ENCODE measurements at regions not wholly inside any gene's neighbourhood (a gene's known extent, or its start where the extent isn't known, plus 50 kb on each side); places are given as distances from the start of the nearest gene placed in this dataset.

DNA sequence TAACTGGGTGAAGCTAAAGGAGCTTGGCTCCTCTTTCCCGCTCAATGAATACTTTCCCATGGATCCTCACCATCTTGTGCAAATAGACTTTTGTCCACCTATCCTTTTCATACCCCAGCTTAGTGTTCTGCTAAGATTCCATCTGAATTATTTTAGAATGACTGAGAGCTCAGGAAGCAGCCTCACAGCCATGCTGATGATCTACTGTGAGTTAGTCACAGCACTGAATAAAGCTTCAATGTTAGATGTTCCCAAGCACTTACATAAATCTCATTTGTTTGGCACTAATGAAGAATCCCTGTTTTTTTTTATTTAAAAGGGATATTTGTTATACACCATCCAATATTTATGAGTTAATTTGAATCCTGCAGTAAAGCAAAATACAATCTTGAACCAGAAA lies 317.6 kb upstream of the TRPC7 start:
- no peak for DNase-seq

DNA sequence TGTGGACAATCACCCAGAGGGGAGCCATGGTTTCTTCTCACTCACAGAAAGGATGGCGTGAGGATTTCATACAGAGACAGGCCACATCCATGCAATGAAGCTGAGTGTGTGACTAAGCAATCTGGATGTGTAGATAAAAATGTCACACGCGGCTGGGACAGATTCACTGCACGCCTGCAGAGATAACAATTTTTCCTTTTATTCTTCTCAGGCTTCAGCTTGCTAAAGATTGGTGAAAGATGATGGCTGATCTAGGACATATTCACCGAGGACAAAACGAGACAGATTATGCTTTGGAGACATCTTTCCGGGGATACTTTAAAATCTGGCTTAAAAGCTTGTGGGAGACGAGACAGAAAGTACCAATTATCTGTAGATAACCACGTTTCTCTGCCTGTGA lies 313.9 kb upstream of the TRPC7 start:
- peak; percentile 86 for DNase-seq

DNA sequence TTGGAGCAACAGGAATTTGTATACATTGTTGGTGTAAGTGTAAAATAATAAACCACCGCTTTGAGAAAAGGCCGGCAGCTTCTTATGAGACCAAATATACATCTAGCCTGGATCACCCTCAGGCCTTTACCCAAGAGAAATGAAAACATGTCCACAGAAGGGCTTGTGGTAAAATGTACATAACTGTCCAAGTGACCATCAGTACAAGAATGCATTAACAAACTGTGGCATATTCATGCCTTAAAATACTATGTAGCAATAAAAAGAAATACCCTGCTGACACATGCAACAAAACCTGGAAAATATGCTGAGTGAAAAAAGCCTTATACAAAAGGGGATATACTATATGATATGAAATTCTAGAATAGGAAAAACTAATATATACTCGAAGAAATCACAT lies 311.9 kb upstream of the TRPC7 start:
- DNase-seq, result no peak

DNA sequence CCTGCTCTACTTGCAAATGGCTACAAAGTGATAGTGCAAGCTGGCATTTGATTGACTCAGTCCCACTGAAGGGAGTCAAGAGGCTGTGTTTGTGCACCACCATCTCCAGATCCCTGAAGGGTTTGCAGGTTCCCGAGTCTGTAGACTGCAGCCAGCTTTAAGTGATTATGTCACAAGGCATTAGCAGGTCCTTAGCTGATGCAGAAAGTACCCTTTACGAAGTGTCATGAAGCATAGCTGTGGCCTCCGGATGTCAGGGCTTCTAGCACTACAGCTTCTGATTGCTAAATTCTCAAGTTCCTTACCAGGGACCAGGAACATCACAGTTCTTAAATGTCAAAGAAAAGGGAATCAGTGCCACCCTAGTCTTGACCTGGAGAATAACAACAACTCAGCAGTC lies 311.3 kb upstream of the TRPC7 start:
- DNase-seq, result no peak

DNA sequence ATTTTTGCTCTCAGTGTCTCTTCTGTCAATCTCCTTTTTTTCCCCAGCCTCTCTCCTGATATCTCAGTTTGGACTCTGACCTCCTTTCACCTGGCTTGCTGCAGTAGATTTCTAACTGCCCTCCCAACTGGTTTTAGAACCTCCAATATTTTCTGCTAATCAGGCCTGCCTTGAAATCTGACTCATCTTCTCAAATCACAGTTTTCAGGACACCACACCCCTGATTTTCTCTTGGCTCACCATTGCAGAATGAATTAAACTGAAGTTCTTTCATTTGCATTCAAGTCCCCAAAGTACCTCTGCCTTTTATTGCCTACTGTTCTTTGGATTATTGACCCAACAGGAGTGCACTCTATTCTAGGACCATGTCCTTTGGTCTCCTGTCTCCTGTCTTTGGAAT lies 310.4 kb upstream of the TRPC7 start:
- no peak for DNase-seq

DNA sequence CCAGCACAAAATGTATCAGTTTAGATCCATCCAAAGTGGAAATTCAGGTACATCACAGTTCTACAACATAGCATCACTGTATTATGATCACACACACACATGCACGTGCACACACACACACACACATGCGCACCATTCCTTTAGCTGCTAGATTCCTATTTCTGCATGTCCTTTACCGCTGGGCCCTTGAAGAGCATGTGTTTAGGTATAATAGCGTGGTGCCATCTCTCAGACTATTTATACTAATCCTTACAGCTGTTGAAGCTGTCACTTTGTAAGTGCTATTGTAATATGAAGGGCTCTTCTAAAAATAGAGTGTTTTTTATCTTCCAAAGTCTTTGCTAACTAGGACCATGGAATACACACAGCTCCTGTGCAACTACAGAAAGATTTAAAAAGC lies 308.8 kb upstream of the TRPC7 start:
- no peak for DNase-seq

DNA sequence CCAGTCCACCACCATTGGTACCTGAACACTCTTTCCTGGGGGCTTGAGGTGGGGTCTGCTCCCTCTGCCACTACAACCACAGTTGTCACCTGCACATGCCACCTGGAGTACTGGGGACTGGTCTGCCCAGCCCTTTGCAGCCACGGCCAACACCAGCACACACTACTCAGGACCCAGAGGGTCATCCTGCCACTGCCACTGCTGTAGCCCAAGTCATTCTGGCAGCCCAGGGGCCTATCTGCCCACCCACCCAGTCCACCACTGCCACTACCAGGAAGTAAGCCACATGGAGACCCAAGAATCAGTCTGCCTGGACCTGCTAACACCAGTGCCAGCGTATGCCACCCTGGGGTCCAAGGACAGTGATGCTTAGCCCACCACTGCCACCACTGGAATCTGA lies 302.4 kb upstream of the TRPC7 start:
- no peak for DNase-seq

DNA sequence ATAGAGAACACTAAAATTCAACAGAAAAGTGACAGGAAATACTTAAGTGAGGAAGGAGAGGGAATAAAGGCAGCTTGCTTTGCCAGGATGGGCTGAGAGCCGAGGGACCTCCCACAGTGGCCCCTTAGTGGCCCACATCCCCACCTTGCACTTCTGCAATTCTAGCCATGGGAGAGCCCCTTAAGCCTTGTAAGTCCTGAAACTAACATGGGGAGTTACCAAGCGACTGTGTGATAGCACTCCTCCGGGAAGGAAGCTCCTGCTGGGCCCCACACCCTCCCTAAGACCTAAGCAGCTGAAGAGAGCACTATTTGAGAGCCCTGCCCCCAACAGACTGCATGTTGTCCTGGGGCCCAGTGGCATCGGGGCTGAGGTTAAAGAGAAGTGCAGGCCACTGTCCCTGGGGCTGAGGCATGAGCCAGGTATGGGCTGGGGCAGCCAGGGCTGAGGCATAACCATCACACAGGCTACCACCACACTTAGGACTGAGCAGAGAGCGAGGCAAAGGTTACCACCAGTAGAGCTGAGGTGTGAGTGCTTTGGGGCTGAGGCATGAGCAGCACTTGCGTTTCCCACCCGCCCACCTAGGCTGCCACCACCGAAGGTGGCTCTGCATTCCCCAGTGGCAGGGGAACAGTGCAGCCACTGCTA lies 301.8 kb upstream of the TRPC7 start:
- DNase-seq, result no peak

DNA sequence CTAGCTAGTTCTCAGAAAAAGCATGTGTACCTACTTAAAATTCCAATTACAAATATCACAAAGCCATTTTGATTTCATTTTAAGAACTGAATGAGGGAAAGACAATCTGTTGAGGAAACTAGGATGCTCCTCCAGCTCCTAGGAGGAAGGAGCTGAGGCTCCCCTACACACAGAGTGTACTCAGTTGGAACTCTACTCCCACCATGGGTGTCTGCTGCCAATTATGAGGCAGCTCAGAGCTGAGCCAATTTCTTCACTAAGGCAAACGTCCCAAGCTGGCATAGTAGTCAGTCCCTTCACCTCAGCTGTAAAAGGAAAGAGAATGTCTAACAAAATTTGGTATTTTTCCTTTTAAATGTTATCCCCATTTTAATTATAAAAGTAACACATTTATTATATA lies 300.0 kb upstream of the TRPC7 start:
- no peak for DNase-seq

DNA sequence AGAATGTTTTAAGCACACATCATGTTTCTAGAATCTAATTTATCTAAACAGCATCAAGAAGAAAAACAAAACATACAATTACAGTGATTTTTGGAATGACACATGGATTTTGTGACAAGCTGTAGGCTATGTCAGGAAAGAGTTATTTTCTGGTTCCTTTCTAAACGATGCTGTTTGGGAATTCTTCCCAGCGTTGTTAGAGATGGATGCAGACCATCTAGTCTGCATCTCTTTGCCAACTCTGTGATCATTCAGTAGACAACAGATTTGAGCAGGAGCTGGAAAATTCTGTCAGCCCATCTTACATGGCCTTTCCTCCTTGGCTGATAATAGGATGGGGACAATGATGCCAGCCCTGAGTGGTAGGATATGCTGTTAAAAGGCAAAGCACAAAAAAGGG lies 295.7 kb upstream of the TRPC7 start:
- no peak for DNase-seq

DNA sequence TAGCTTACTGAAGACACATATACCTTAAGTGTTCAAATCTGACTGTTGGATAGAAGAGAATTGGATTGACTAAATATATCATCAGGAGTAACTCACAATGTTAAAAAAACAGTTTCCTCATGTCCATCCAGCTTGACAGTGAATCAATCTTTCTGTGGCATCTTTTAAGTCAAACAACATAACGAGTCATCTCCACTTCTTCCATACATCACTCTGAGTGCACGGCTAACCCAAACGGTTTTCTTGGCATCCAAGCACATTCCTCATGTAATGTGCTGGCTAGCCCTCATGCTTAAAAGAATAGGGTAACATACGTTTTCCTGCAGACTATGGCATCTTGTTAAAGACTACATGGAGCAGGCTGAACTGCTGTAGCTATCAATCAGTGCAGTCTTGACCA lies 291.5 kb upstream of the TRPC7 start:
- no peak for DNase-seq

DNA sequence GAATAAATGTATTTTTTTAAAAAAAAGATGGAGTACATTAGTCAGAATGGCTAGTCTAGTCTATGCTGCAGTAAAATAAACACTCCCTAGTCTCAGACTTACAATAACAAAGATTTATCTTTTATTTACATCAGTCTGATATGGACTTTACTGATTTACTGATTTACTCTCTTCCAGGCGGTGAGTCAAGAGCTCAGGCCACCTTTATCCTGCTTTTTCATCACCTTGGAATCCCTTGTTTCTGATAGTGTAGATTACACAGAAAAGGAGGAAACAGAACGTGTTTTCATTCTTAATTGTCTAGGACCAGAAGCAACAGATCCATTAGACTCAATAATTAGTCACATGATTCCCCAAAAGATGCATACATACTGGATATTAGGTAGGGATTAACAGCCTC lies 290.1 kb upstream of the TRPC7 start:
- DNase-seq, result no peak

DNA sequence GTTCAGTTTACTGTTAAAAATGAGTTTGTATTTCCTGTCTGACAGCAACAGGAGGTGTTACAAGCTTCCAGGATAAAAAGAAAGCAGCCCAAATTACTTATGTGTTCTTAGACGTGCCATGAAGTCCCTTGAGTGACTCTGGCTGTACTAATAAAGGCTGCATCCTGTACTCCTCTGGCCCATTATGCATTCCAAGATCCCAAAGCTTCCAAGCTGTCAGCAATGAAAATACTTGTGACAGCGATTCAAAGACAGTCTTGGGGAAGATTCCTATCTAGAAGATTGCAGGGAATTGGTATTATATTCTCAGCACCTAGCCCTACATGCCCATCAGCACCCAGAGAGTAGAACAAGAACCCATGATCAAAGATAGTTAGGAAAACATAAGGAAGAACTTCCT lies 281.6 kb upstream of the TRPC7 start:
- DNase-seq, result no peak

DNA sequence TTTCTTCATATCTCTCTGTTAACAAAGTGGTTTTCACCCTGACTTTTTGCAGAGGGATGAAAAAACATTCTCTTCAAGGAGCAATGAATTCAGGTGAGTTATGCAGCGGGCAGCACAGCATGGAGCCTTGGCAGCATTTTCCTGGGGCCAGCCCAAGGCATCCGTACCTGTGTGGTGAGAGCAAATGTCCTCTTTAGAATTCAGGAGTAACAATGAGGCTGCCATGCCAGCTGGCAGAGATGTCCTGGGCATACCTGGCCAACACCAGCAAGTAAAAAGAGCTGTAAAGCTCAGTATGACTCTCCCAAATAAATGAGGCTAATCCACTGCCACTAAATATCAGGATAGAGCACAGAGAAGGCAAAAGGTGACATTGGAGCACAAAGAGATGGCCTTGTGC lies 277.6 kb upstream of the TRPC7 start:
- no peak for DNase-seq

DNA sequence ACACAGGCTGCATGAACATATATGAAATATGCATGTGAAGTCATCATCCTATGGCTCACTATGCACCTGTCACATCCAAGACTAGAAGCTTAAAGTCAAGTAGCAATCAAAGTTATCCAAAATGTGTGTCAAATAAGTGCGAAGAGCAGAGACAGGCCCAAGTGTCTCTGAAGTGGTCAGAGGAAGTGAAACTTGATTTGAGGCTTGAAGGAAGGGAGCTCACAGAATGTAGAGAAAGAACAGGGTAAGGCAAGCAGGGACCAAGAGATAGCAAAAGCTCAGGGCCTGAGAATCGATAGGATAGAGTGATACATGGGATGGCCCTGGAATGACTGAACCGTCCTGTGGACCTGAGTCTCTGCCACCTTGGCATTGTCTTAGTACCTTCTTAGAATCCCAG lies 274.3 kb upstream of the TRPC7 start:
- DNase-seq, result no peak

DNA sequence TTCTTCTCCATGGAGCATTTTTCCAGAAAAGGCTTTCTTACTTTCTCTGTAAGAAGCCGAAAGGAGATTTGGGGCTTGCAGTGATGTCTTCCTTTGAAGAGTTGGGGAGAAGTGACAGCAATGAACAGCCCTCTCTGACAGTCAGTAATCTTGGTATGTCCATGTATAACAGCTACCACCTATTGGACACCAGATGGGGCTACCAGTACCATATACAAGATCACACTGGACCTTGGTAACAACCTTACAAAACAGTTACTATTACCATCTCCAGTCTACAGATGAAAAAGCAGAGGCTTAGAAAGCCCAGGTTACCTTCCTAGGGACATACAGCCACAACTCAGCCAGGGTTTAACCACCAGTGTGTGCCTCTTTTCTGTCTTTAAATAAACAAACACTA lies 272.7 kb upstream of the TRPC7 start:
- DNase-seq, result no peak

DNA sequence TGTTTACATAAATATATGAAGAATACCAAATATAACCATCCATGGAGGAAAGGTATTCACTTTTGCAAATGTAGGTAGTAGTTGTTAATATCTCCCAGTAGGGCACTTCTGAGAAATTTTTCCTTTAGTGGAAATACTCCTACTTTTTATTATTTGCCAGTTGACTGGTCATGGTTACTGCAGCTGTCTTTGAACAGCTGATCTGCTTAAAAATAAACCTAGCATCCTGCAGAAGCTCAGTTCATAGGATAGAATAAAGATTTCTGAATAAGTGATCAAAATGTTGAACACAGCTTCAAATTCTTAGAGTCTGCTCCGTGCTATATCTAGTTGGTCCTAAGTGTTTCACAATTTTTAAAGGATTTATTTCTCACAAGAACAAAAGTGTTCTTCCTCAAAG lies 270.7 kb upstream of the TRPC7 start:
- DNase-seq, result no peak

DNA sequence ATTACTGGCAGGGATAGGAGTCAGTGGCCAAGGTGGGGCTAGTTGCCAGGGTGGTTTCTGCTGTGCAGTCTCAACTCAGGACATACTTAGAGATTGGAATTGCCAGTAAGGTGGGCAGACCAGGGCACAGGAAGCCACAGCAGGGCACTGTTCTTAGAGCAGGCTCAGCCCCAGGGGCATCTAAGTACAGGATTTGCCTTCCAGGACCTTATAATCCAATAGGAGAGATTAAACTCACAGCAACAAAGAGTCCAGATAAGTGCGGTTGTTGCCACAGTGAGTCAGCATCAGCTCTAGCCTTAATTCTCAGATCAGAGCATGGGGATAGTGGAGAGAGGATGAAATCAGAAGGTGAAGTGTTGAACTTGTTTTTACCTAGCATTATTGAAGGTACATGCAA lies 265.8 kb upstream of the TRPC7 start:
- DNase-seq, result peak; percentile 80

DNA sequence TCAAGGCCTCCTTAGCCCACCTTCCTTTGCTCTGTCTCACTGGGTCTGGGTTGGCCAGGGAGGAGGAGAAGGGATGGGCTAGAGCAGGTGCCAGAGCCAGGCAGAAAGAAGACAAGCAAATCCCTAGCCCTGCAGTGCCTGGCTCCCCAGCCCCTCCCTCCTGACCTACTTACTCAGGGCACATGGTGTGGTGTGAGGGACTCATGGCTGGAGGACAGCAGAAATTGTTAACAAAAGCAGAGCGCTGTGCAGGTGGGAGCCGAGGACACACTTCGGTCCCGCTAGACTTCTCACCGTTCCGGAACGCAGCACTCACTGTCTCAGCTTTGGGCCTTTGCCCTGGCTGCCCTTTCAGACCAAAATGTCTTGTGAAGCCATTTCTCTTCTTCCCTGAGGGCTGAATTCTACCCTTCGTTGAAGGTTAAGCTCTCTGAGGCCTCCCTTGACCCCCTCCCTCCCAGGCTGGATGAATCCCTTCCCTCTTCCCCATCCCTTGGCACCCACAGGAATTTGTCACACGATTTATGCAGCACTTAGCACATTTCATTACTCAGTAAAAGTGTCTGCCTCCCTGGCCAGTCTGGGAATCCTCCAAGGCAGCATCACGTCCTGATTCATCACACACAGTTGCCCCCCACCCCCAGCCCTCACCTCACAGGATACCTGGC lies 263.9 kb upstream of the TRPC7 start:
- no peak for DNase-seq

DNA sequence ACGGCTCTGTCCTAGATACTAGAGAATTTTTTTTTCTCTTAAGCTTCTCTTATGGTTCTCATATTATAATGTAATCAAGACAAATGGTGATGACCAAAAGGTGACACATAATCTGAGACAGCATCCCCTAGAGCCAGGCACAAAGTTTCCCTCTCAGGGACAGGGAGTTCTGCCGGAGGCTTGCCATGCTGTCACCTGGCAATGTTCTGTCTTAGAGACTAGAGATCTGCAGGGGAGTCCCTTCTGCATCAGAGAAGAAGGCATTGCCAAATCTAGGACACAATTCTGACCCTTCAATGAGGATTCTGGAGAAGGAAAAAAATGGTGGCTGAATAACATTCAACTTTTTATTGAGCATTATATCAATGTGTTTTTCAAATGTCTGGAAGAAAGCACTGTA lies 261.2 kb upstream of the TRPC7 start:
- no peak for DNase-seq

DNA sequence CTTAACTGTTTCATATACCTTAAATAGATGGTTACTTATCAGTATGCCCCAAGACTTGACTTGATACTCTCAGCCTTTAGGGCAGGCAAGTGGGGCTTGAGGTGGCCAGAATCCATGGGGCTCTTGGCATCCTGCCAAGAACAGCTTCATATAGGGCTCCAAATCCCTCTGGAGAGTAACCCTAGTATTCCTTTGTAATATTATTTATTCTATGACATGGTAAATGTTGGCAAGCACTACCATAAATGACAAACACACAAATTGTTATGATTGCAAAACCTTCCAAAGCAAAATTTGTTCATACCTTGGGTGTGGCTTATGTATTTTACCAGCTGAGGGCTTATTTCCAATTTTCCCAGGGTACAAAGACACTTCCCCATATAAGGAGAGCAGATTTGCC lies 257.4 kb upstream of the TRPC7 start:
- no peak for DNase-seq

DNA sequence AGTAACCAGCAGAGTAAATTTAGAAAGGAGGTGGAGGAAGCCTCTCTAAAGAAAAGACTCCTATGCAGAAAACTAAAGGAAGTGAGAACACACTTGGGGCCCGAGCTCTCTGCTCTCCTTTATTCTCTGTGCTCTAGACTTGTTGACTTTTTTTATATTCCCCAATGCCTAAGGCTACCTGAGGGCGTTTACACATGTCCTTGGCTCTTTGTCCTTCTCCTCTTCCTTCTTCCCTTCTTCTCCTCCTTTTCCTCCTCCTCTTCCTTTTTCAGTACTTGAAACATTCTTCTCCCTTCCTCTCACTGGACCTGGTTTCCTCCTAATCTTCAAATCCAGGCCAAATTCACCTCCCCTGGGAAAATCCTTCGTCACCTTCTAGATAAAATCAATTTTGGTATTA lies 256.4 kb upstream of the TRPC7 start:
- no peak for DNase-seq

DNA sequence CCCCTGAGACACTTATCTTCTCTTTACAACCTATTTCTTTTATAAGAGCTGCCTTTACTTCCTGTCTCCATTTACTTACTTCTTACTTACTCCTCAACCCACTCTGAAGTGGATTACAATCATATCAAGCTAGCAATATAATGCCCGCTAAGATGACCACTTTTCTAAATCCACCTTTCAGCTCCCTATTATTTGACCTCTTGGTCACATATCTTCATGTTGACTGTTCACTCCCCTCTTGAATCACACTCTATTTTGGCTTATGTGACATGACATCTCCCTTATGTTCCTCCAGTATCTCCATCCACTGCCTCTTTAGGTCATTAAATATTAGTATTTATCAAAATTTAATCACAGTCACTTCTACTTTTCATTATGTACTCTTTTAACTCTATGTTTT lies 255.3 kb upstream of the TRPC7 start:
- no peak for DNase-seq

DNA sequence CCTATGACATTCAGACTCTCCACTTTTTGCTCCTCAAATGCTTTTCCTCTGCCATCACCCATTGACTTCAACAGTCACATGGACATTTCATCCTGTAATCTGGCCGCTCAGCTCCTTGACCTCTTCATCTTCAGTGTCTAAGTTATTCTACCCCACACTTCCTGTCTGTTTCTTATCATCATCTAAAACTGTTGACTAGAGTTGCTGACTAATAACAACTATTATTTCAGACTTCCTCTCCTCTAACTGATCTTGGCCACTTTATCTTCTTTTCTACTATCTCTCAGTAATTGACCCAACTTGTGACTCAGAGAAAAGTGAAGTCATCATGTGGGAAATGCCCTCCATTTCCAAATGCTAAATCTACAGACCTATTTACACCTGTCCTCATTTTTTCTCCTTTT lies 254.7 kb upstream of the TRPC7 start:
- DNase-seq, result peak; percentile 85

DNA sequence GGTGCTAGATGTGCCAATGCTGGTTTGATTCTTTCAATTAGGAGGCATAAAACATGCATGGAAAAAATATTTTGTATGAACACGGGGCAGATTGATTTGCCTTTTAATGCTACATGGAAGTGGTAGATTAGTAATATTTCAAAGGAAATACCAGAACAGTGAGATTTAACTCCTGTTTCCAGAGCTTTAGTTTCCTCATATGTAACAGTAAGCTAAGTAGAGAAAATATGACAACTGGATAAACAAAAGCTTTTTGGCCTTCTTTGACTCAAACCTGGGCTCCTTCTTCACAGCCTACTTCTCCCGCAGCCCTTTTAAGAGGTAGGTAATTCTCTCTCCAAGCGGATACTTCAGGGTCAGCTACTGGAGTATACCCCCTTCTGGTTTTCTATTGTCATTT lies 254.2 kb upstream of the TRPC7 start:
- no peak for DNase-seq

All from hematopoietic multipotent progenitor cell treated with erythropoietin and hydrocortisone succinate and interleukin-3 and kit ligand, for 4 days (in vitro differentiated cells).